ENCODE measurements at regions not wholly inside any gene's neighbourhood (a gene's known extent, or its start where the extent isn't known, plus 50 kb on each side); places are given as distances from the start of the nearest gene placed in this dataset.
A peak's percentile ranks its signal among the peaks of the same experiment; 100 is the strongest.
"Not testable (repeated sequence)": the region's sequence is repeated elsewhere in the genome, so short reads cannot be mapped to it uniquely, and the experiment has no call there.

DNA sequence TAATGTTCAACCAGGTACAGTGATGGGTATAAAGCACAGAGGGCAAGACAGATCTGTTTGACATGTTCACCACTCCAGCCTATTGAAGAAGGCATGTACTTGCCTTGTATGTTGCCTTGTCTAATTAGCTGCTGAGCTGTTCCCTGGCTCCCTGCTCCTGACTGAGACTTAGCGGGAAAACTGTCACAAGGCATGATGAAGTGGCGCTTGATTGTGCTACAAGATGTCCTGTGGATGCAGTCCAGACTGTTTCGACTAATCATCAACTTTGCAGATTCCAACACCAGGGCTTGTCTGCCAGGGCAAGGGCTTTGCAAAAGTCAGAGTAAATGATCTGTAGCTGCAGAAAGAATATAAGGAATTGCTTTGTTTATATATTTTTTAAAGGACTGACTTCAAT, 136.2 kb upstream of the NRBF2 start:
- DNase-seq (ENCODE audit: low spot score) = peak; percentile 61

DNA sequence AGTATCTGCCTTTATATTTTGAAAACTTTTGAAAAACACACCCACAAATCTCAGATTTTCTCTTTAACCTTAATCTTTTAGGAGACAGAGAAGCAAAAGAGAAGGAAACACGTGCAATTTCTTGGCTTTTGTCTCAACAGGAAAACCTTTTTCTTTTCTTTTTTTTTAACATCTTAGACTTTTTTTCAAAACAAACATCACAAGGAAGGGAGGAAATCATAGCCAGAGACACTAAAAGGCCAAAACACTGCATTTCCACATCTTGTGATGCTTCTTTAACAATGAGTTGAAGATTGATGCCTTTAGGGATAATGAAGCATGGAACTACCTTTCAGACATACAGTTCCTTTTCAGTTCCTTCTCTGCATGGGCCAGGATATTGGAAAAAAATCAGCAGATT, 136.6 kb upstream of the NRBF2 start:
- no peak for DNase-seq (ENCODE audit: low spot score)

DNA sequence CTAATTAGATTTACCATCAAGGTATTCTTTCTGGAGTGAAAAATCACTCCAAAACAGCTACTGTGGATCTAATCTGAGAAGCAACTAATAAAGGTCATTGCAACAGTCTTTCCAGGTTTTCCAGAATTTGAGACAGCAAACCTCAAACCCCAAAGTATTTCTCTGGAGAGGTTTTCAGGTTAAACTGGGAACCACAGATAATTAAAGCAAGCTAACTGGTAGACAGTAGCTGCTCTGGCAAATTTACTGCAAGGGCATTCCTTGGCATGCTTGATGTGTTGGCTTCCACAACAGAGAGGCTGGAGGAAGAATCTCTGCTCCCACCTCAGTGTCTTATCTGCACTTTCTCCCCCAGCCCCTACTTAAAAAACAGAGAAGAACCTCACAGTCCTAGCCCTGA, 140.0 kb upstream of the NRBF2 start:
- DNase-seq (ENCODE audit: low spot score) = no peak

DNA sequence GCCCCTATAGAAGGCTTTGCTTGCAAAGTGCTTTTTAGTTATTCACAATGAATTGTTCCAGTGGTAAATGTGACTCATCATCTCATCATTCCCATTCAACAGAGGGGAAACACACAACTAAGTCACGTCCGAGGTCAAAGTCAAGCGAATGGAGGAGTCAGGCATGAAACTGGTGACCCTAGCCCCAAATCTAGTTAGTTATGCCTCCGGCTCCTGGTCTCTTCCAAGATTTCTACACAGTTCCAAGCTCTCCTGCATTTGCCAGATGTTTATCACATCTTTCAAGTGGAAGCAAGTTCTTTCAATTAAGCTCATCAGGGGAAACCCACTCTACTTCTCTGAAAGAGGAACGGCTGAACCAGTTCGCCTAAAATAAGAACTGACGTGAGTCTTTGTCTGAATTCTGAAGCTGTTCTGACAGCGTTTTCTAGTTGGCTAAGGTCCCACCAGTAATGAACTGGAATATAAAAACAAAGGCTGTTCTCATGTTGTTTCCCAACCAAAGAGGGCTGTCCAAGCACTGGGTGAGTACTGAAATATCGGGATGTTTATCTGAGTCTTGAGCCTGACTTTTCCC, 140.9 kb upstream of the NRBF2 start:
- peak; percentile 52 for DNase-seq (ENCODE audit: low spot score)

DNA sequence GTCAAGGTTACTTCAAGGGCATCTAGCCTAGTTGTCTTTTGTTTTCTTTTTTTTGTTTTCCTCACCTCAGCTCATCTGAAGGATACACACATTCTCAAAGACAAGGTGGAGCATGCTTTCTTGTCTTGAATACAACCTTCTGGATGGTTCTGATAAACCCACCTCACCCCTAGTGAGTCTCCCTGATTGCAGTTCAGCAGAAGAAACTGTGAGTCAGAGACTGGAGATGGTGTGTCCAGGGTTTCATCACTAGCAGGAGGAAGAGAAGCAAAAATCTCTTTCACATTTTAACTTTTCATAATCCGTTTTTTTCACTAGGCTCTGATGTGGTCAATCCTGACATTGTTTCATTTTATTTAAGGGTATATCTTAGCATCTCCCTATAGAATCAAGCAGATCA, 143.0 kb upstream of the NRBF2 start:
- no peak for DNase-seq (ENCODE audit: low spot score)

DNA sequence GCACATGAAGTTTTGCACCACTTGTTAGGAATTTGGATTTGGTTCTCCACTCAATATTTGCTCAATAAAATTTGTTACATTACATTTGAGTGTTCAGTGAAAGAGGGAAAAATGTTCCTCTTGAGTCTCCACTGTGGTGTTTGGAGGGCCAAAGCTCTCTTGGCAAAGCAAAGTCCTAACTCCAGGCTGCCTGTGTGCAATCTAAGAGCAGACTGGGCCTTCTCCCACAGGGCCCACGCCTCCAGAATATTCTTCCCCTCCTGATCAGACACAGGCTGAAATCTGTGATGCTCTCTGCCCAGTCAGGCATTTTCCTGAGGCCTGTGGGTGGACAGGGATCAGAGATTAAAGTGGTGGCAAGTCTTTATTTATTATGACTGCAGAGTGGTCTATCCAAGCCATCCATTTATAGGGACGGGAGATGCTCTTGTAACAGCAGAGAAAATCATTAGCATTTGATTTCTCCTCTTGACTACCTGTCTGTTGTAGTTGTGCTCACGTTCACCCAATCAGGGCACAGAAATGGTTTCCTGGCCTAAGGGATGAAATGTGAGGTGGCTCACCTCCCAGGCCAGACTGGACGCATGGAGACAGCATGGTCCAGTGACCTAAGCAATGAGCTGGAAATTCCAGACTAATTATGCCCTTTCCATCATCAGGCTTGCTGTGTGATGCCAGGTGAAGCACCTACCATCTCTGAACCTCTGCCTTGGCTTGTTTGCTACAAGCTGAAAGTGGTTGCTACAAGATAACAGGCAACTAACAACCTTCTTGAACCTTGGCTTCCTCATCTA, 147.1 kb upstream of the NRBF2 start:
- peak; percentile 85 for DNase-seq (ENCODE audit: low spot score)

DNA sequence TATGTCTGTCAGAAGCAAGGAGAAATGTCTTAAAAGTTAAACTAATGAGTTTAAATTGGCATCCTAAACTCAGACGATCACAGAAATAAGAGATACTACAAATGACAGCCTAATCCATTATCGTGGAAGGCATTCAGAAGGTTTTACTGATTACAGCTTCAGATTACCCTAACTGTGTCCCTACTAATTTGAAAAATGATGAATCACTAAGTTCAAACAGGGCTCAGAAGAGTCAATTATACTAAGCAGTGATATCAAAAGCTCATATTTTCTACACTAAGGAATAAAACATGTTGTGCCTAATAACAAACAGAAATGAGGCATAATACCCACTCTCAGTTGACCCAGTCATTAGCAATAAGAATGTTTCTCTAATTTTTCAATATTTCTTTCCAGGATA, 152.0 kb upstream of the NRBF2 start:
- DNase-seq (ENCODE audit: low spot score) = no peak

DNA sequence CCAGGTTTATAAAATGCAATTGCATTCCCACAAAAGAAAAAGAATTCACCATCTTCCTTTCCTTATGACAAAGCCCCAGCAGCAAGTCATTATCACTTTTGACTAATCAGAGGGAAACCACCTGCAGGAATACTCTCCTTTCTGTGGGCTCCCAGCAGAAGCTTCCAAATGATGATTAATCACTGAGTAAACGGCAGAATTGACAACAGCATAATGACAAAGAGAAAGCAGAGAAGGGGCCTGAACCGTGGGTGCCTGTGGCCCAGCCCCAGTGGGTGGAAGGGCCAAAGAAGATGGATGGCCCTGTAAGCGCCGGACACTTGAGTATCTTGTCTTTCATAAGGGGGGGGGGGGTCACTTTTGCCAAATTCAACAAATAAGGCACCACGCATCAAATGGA, 152.4 kb upstream of the NRBF2 start:
- peak; percentile 82 for DNase-seq (ENCODE audit: low spot score)

DNA sequence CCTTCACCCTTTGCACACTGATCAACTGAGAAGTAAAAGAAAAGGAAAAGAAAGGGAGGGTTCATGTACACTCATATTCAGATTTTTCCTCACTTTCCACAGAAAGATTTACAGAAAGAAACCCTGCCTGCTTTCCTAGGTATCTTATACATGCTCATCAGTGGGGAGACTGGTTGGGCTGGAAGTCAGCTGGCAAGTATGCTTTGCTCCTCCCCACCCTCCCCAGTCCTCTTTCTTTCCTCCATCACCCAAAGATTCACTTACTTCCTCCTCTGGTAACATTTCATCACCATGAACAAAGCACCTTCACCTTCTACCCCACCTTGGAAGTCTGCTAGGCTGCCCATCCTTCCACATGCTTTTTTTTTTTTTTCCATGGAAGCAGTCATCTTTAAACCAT, 153.2 kb upstream of the NRBF2 start:
- no peak for DNase-seq (ENCODE audit: low spot score)

DNA sequence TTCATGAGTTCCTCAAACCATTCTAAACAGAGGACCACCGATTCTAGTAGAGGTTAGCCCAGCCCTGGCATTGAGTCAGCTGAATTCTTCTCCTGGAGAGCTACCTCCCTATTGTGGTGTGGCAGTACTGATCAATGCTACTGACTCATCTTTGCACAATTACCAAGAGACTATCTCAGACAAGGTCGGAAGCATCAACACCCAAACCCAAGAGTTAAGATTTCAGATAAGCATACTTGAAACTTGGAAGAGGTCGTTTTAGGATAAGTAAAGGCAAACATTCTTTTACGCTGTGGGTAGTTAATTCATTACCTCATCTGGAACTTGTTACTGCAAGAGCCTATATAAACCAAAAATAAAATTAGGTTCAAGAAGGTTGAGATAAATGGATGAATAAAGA, 154.6 kb upstream of the NRBF2 start:
- no peak for DNase-seq (ENCODE audit: low spot score)

DNA sequence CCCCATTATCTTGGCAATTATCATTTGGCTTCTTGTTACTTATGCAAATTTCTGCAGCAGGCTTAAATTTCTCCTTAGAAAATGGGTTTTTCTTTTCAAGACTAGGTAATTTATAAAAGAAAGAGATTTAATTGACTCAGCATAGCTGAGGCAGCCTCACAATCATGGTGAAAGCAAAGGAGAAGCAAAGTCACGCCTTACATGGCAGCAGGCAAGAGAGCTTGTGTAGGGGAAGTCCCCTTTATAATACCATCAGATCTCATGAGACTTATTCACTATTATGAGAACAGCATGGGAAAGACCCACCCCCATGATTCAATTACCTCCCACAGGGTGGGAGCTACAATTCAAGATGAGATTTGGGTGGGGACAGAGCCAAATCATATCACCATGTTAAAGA, 158.3 kb upstream of the NRBF2 start:
- DNase-seq (ENCODE audit: low spot score) = not testable (repeated sequence)

DNA sequence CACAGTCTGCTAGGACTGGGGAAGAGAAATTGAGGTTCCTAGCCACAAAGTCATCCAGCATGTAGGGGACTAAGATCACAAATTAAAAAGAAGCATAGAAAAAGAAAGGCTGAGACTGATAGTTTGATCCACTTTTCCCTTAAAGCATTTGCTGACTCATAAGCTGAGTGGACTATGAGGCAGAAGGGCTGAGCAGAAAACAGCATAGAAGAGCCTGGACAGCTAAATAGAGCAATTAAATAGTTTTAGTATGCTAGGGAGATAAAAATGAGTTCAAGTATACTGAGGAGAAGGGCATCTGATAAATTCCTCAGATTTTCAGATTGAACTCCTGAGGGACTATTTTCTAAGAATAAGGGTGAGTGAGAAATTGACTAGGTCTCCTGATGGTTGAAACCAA, 155.9 kb upstream of the EGR2 start:
- DNase-seq (ENCODE audit: low spot score) = no peak

DNA sequence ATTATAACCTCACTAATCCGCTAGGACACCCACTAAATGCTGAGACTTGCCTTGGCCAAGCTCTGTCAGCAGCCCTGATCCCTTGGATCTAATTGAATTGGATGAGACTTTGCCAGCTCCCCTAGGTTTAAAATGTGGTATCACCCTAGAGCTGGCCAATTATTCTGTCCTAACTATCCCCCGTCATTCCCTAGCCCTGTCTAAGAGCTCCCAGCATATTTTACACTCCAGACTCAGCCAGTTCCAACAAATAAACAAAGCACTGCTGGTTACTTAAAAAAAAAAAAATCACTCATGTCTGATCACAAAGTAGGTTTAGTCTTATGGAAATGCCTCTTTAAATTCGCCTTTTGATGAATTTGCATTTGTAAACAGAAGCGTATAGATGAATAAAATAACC, 147.9 kb upstream of the EGR2 start:
- no peak for DNase-seq (ENCODE audit: low spot score)

DNA sequence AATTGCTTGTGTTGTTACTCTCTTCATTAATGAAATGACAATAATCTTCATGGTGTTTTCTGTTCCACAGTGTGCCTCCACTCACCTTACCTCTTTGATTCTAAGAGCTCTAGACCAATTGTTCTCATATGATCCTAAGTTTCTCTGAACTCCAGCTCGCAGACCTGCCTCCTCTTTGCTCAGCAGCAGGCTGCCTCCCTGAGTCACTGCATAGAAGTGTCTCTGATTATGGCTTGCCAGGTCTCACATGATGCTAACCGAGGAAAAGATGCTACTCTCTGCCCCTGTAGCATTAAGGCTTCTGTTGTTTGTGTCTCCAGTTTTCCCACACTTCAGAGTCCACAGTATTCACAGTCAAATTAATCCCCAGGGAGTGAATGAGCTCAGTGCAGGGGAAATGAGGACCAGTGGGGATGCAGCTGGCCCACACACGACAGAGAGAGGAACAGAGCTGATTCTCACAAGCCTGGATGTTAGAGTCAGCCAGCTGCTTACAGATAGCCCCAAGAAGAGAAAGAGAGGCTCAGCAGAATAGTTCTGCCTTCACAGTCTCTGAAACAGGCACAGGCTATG, 145.9 kb upstream of the EGR2 start:
- DNase-seq (ENCODE audit: low spot score) = no peak

DNA sequence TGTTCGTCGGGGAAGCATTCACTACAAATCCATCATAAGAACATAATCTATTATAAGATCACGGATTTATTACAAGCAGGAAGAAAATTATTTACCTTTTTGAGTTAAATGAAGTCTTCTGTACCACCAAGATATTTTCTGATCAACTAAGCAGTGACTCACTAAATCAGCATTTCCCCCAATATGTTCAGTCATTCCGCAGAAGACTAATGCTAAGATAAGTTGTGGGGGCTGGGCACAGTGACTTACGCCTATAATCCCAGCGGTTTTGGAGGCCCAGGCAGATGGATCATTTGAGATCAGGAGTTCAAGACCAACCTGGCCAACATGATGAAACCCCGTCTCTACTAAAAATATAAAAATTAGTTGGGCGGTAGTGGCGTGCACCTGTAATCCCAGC, 144.2 kb upstream of the EGR2 start:
- no peak for DNase-seq (ENCODE audit: low spot score)

DNA sequence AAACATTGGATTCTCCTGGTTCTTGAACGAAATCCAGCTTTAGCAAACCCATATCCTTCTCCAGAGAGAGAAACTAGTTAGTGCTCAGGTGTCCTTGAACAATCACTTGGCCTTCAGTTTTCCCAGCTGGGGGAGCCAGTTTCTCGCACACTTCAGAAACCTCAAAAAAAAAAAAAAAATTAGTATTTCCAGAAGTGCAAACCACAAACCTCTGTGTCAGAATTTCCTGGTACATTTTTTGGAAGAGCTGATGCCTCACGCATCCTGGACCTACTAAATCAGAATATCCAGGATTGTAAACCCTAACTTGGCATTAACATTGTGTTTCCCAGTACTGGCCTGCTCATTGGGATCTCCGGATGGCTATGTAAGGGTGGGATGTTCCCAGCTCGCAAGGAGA, 143.4 kb upstream of the EGR2 start:
- DNase-seq (ENCODE audit: low spot score) = no peak

DNA sequence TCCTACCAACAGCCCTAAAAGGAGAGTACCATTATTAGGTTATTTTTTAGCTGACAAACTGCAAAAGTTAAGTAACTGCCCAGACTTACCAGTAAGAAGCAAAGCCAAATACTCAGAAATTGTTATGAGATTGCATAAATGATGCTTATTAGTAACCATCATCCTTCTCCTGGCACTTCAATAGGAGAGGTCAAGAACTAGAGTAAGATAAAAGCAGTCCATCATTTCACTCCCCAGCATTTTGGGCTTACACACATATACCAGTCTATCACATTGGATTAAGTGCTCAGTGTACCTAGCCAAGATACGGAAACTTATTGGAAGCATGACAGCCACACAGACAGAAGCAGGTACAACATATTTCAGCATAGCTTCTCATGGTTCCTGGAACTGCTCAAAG, 142.8 kb upstream of the EGR2 start:
- DNase-seq (ENCODE audit: low spot score) = no peak

DNA sequence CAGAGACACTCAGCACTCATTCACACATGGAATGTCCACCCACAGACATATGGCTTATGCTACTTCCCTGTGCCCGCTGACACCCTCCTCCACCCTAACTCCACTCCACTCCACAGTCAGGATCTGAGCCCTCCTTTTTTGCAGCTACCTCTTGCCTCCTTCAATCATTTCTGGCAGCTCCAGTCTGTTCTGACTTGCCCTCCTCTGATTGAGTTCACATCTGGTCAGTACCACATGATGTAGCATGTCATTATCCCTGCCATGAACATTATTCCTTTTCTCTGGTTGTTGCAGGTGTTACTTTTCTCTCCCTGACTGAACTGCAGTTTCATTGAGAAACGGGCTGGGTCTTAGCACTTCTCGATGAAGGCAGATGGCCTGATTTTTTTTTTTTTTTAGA, 130.1 kb upstream of the EGR2 start:
- no peak for DNase-seq (ENCODE audit: low spot score)

DNA sequence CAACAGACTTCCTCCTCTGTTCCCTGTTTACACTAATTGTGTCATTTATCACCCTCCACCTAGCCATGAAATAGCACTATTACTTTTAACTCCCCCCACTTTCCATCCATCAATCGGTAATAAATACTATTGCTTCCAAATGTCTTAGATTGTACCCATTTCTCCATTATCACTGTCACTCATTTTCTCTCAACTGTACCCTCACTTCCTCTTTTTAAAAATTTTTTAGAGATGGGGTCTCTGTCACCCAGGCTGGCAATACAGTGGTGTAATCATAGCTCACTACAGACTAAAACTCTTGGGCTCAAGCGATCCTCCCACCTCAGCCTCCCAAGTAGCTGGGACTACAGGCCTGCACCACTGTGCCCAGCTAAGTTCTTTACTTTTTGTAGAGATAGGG, 123.5 kb upstream of the EGR2 start:
- no peak for DNase-seq (ENCODE audit: low spot score)

DNA sequence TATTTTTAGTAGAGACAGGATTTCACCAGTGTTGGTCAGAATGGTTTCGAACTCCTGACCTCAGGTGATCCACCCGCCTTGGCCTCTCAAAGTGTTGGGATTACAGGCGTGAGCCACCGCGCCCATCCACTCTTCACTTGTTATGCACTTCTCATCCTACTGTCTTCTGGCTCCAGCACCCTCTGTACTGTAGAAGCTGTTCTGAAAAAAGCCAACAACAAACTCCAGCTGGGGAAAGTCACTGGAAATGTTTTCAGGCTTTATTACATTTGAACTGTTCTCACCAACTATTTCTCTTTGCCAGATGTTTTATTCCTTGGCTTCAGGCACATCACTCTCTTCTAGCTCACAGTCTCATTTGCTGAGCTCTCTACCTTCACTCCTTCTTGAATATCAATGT, 122.5 kb upstream of the EGR2 start:
- no peak for DNase-seq (ENCODE audit: low spot score)

DNA sequence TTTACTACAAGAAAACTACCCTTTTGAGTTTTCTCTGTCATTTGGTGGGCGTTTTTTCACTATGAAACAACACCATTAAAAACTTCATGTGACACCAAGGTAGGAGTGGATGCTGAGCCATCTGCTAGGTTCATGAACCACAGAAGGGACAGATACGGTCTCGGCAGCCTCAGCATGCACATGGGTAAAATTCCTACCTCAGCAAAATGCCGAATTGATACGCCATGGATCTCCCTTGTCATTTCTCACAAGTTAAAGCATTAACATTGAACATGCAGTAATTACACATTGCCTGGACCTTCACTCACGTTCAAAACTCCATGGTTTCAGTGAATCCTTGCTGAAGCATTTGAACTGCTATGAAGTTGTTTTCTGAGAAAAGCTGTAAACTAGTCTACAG, 121.5 kb upstream of the EGR2 start:
- no peak for DNase-seq (ENCODE audit: low spot score)

DNA sequence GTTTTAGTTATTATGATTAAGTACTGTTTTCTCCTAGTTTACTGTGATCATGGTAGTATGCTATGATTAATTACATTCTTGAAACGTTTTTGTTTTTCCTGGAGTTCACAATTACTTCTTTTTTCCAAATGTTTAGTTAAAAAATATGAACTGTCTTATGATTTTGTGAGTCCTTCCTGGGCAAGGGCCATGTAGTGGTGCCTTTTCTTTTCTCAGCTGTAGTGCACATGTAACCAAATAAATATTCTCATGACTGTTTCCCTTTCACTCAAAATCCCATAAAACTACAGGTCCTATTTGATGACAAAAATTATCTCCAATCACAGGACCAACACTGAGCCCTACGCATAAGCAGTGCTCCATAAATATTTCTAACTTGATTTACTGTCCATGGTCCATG, 118.9 kb upstream of the EGR2 start:
- no peak for DNase-seq (ENCODE audit: low spot score)

DNA sequence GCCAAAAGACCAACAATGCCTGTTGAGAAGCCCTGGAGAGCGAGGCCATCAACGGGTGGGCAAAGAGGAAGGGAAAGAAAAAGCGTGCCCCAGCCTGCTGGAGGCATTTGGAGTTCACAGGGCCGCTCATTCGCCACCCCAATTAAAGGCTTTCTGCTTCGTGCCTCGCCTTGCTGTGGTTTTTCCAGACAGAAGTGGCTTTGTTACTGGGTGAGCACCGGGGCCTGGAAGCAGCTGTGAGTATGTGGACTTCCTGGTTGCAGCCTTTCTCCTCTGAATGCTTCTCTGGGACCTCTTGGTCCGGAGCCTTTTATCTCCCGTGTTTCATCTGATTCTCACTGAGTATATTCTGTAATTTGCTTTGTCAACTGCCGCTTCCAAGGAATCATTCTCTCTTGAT, 118.1 kb upstream of the EGR2 start:
- DNase-seq (ENCODE audit: low spot score) = no peak

DNA sequence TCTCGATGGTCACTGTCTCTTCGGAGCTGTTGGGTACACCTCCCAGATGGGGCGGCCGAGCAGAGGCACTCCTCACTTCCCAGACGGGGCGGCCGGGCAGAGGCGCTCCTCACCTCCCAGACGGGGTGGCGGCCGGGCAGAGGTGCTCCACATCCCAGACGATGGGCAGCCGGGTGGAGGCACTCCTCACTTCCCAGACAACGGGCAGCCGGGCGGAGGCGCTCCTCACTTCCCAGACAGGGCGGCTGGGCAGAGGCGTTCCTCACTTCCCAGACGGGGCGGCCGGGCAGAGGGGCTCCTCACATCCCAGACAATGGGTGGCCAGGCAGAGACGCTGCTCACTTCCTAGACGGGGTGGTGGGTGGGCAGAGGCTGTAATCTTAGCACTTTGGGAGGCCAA, 112.6 kb upstream of the EGR2 start:
- DNase-seq (ENCODE audit: low spot score) = not testable (repeated sequence)

Measured in kidney tubule cell (primary cell).